Chondrocyte (in vitro differentiated cells): ENCODE measurements at regions not wholly inside any gene's neighbourhood (a gene's known extent, or its start where the extent isn't known, plus 50 kb on each side); places are given as distances from the start of the nearest gene placed in this dataset.

Experiments used
- DNase-seq: peaks from one replicate; pipeline ENCODE4 v3.0.0; 2021; ENCODE audit warnings: mixed read lengths, low spot score
- H3K27ac Mint-ChIP-seq: one replicate; pipeline ENCODE4 v1.8.0; 2021; ENCODE audit warnings: mild to moderate bottlenecking, moderate library complexity, mixed read lengths; ENCODE audit not compliant: unreplicated experiment
- H3K27me3 Mint-ChIP-seq: 2 replicates; pipeline ENCODE4 v1.8.0; 2021; ENCODE audit warnings: low read depth, mixed read lengths
- H3K36me3 Mint-ChIP-seq: 2 replicates; pipeline ENCODE4 v1.8.0; 2021; ENCODE audit warnings: low read depth, mixed read lengths
- H3K4me1 Mint-ChIP-seq: 2 replicates; pipeline ENCODE4 v1.8.0; 2021; ENCODE audit warnings: low read depth, mild to moderate bottlenecking, mixed read lengths
- H3K4me3 Mint-ChIP-seq: one replicate; pipeline ENCODE4 v1.8.0; 2021; ENCODE audit warnings: mild to moderate bottlenecking, moderate library complexity, mixed read lengths; ENCODE audit not compliant: unreplicated experiment
- H3K9me3 Mint-ChIP-seq: 2 replicates; pipeline ENCODE4 v1.8.0; 2021; ENCODE audit warnings: low read depth, mixed read lengths
- TF ChIP-seq, protein P1 (sequence below): fragments of 200-600 bp; sonication (generic); IDR thresholded peaks from 2 replicates; pipeline ENCODE4 v1.5.0; 2021; ENCODE audit warnings: antibody characterized with exemption, mild to moderate bottlenecking, moderate library complexity

DNA sequence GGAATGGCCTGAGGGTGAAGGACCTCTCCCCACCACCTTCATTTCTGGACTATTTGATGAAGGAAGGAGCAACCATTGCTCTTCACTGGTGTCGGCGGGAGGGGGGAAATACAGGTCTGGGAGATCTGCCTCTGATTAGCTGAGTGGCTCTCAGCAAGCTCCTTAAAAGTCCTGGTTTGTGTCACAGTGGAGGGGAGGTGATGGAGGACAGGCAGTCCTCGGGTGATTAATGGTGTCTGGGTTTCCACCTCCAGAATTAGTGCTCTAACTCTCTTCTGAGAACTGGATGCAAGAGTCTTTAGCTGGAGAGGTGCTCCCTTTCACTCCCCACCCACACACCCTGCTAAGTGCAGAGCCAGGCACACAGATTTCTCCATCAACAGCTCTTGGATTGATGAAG, 83.2 kb downstream of the TTC32 start:
- Mint-ChIP-seq H3K27ac (no peak overlapping the region), H3K4me3 (no peak overlapping the region), H3K36me3 (no peaks in the 10 kb centered on the region), H3K9me3 (peaks cover 2% of the 10 kb centered on the region), H3K4me1 (peaks cover 51% of the 10 kb centered on the region), H3K27me3 (no peaks in the 10 kb centered on the region)
- TF ChIP-seq, protein P1, sequence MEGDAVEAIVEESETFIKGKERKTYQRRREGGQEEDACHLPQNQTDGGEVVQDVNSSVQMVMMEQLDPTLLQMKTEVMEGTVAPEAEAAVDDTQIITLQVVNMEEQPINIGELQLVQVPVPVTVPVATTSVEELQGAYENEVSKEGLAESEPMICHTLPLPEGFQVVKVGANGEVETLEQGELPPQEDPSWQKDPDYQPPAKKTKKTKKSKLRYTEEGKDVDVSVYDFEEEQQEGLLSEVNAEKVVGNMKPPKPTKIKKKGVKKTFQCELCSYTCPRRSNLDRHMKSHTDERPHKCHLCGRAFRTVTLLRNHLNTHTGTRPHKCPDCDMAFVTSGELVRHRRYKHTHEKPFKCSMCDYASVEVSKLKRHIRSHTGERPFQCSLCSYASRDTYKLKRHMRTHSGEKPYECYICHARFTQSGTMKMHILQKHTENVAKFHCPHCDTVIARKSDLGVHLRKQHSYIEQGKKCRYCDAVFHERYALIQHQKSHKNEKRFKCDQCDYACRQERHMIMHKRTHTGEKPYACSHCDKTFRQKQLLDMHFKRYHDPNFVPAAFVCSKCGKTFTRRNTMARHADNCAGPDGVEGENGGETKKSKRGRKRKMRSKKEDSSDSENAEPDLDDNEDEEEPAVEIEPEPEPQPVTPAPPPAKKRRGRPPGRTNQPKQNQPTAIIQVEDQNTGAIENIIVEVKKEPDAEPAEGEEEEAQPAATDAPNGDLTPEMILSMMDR = no peak
- no peak for DNase-seq

DNA sequence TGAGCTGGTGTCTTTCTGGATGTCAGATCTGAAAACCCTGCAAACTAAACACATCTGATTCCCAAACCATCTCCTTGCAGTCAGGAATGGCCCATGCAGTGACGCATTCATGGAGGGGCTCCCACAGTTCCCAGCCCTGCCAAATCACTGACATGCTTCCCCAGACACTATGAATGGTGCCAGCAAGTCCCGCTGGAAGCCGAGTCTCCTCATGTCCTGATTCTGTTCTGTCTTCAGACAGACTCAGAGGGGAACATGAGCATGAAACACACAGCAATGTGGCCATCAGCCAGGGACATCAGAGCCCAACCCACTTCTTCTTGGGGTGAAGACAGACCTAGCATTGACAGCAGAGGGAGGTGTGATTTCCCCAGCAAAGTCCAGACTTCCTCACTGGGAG, 83.7 kb downstream of the TTC32 start:
- Mint-ChIP-seq H3K4me1 (peaks cover 50% of the 10 kb centered on the region), H3K27ac (no peak overlapping the region), H3K4me3 (no peak overlapping the region), H3K9me3 (peaks cover 2% of the 10 kb centered on the region), H3K27me3 (no peaks in the 10 kb centered on the region), H3K36me3 (no peaks in the 10 kb centered on the region)
- TF ChIP-seq, protein P1 = no peak
- DNase-seq = no peak

DNA sequence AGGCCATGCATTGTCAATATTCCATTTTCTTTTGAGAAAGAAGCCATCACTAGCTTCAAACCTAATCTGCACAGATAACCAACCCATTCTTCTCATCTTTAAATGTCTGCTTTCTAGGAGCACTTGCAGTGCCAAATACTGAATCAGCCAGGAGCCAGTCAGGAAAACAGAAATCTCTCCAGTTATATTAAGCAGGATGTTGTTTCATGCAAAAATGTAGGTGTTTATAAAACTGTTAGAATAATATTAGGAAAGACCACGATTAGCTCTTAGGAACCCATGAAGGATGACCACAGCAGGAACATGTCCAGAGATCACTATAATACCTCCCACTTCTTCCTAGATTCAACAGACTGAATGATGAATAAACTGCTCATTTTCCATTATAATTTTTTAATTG, 86.0 kb downstream of the TTC32 start:
- H3K9me3 Mint-ChIP-seq = peaks cover 2% of the 10 kb centered on the region
- peaks cover 62% of the 10 kb centered on the region for H3K4me1 Mint-ChIP-seq
- H3K27ac Mint-ChIP-seq = peak overlapping the region; percentile 24
- H3K27me3 Mint-ChIP-seq = no peaks in the 10 kb centered on the region
- no peak overlapping the region for H3K4me3 Mint-ChIP-seq
- TF ChIP-seq, protein P1 = no peak
- no peak for DNase-seq
- H3K36me3 Mint-ChIP-seq = peaks cover 3% of the 10 kb centered on the region

DNA sequence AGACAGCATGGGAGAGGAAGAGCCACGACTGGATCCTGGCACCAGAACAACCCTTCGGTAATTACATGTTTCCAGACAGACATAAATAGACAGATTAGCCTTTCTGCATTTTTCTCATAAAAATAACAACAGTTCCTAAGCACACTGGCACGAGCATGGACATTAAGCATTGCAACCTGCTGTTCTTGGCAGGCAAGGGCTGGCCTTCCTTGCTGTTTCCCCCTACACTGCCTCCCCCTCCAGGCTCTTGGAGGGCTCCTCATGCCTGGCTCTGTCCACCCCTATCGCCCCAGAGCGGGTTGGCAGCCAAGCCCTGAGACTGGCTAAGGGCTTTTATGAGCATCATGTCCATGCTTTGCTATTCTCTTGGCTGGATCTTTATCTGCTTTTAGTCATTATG, 89.6 kb downstream of the TTC32 start:
- Mint-ChIP-seq H3K4me3 (no peak overlapping the region), H3K27me3 (no peaks in the 10 kb centered on the region), H3K9me3 (no peaks in the 10 kb centered on the region), H3K4me1 (peaks cover 67% of the 10 kb centered on the region), H3K27ac (peak overlapping the region; percentile 88), H3K36me3 (peaks cover 3% of the 10 kb centered on the region)
- no peak for DNase-seq
- TF ChIP-seq, protein P1 = peak; percentile 54

DNA sequence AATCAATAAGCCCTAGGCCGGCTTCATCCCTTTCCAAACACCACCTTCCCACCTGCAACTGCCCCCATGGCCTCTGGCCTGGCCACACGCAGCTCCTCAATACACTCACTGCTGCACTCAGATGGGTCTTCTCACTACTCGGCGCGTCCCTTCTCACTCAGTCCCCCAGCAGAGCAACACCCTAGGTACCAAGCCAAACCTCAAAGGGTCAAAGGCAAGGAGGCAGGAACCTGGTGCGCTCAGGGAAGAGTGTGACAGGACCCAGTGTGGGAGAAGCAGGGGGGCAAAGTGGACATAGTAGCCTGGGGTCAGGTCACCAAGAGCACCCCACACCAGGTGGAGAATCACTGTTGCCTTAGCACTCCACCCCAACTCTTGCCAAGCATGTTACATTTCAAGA, 90.6 kb downstream of the TTC32 start:
- H3K4me1 Mint-ChIP-seq = peaks cover 75% of the 10 kb centered on the region
- peak overlapping the region; percentile 45 for H3K27ac Mint-ChIP-seq
- DNase-seq = no peak
- TF ChIP-seq, protein P1 = no peak
- H3K36me3 Mint-ChIP-seq = peaks cover 3% of the 10 kb centered on the region
- H3K4me3 Mint-ChIP-seq = no peak overlapping the region
- no peaks in the 10 kb centered on the region for H3K9me3 Mint-ChIP-seq
- no peaks in the 10 kb centered on the region for H3K27me3 Mint-ChIP-seq
